Jurkat, Clone E6-1 (cell line): ENCODE measurements at regions not wholly inside any gene's neighbourhood (a gene's known extent, or its start where the extent isn't known, plus 50 kb on each side); places are given as distances from the start of the nearest gene placed in this dataset.
A peak's percentile ranks its signal among the peaks of the same experiment; 100 is the strongest.

ENCODE experiments used
- DNase-seq: peaks from one replicate; pipeline ENCODE4 v3.0.0-alpha.2; 2011; ENCODE audit warnings: low read depth, low spot score
- H3K4me3 ChIP-seq: 2 replicates; pipeline ENCODE4 v1.5.1; 2011; ENCODE audit warnings: mild to moderate bottlenecking, low read length, control low read depth, moderate library complexity

DNA sequence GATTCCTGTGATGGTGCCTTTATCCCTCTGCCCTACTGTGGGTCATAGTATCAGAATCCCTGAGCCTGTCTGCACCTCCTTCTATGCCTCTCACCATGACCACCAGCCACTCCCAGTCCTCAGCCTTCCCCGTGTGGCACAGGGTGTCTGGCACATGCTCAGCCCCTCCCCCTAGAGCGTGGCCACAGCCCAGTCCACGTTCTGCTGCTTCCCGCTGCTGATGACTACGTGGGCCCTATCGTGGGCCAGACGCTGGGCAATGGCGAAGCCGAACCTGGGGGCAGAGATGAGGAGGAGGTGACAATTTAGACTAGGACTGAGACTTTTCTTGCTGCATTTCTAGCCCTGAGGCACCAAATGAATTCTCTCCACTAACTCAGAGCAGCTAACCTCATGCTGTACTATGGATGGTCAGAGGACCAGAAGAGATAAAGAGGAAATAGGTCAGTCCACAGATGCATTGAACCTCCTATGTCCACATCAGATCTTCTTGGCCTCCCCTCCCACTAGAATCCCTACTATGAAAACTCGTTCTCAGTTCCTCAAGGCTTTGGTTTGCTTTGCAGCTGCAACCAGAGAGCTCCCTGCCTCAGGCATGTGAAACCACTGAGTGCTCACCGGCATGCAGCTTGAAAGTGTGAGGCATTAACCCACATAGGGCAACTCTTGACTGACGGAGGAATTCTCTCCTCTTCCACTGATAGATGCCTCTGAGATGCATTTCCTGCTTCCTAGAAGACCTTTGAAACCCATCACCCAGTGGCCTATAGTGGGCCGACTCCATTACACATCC is 126.3 kb upstream of the DHRS4 start:
- H3K4me3 ChIP-seq: no peak overlapping the region
- no peak for DNase-seq

DNA sequence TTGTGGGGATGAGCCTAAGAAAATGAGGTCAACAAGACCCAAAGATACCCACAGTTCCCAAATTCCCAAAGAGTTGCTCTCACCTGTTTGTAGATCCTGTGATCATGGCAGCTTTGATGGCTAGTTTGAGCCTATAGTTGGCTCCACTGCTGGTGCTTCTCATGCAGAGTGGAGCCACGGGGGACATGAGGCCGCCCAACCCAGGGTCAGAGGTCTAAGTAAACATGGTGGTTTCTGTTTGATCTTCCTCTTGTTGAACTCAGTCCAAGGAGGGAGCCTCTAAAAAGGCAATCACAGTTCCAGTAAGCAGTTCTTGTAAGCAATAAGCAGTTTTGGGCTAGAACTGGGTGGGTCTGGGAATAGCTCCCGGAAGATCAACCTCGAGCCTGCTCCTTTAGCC is 125.6 kb upstream of the DHRS4 start:
- H3K4me3 ChIP-seq: no peak overlapping the region
- DNase-seq: no peak

DNA sequence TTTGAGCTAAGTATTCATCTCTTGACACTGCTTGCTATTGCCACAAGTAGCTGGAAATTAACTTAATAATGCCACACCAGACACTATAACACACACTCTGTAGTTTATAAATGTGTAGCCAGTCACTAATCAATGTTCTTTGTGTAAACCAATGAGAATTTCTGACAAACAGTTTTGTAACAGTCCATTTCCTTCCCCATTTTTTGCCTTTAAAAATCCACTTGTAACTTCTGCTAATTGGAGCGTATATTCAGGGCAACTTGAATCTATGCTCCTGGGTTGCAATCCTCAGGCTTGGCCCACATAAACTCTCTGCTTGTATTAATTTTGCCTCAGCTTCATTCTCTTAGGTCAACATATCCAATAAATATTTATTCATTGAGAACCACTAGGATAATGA is 125.0 kb upstream of the DHRS4 start:
- H3K4me3 ChIP-seq: no peak overlapping the region
- no peak for DNase-seq

DNA sequence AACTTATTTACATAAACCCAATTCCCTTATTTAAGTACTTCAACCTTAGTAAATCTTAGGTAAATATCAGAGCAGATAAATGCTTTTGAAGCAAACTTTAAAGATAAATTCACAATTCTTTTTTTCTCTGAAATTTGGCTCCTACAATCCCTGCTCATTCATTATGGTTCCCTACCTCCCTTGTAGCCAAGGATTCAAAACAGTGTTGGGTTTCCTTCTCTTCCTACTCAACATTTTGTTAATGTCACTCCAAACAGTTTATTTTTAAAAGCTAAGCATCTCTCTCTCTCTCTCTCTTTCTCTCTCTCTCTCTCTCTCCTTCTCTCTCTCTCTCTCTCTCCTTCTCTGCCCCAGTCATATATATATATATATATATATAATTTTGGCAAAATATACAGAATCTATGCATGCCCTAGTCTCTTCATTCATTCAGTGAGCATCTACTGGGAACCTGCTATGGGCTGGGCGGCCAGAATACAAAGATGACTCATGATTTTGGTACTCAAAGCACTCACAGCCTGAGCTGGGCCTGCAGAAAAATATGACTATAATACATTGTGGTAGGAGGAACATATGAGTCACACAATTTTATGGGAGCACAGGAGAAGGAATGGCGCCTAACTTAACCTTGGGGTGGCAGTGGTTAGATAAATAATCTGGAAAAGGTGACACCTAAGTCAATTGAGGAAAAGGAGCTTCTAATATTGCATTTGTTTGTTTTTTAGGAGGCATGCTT is 123.7 kb upstream of the DHRS4 start:
- no peak for DNase-seq
- H3K4me3 ChIP-seq: no peak overlapping the region

DNA sequence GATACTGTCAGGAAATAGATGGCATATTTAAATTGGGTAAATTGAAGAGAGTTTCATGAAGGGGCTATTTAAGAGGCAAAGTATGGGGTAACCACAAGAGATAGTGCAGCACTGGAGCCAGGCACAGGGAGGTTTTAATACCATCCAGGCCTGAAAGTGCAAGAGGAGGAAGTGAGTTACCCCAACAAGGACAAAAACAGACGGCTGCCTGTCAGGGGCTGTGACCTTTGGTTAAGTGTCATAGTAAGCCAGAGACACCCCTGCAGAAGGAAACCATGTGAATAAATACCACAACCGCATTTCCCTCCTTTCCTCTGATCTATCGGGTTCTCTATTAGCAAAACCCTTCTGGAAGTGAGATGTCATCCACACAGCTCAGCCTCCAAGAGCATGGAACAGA is 122.0 kb upstream of the DHRS4 start:
- DNase-seq: peak; percentile 45
- H3K4me3 ChIP-seq: no peak overlapping the region

DNA sequence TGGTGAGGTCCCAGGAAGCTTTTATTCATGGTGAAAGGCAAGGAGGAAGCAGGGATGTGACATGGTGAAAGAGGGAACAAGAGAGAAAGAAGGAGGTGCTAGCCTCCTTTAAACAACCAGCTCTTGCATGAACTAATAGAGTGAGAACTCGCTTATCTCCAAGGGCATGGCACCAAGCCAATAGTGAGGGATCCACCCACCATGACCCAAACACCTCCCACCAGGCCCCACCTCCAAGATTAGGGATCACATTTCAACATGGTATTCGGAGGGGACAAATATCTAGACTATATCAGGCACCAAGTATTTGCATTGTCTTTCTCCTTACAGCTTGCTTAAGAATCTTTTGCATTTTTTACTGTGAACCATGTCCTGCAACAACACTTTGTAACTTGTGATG is 91.9 kb upstream of the DHRS4 start:
- no peak overlapping the region for H3K4me3 ChIP-seq
- DNase-seq: no peak

DNA sequence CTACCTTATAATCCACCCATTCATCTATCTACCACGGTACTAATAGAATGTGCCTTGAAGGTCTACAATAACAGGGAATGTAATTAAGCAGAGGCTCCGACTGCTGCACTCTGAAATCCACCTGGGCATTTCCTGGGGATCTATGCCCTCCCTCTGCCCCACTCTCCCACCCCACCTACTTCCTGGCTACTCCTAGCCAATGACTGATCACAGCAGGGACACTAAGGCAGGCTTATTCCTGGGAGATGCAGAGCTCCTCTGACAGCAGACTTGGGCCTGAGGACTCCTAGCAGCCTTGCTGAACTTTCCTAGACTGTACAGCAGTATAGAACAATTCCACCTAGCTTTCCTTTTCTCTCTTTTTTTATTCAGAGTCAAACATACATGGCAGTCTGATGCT is 91.1 kb upstream of the DHRS4 start:
- no peak overlapping the region for H3K4me3 ChIP-seq
- no peak for DNase-seq

DNA sequence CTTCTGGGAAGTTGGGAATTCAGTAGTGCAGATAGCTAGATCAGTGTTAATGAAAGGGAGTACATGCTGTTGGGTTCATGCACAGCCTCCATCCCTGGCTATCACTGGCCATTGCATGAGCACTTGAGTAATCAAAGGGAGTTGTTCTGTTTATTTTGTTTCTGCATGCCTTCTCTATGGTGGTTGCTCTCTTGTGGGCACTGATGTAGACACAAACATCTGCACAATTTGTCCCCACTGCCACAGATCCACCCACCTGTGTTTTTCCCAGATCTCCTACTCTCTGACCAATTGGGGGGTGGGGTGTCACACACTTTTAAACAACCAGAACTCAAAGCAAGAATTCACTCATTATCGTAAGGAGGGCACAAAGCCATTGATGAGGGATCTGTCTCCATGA is 89.7 kb upstream of the DHRS4 start:
- no peak overlapping the region for H3K4me3 ChIP-seq
- DNase-seq: no peak

DNA sequence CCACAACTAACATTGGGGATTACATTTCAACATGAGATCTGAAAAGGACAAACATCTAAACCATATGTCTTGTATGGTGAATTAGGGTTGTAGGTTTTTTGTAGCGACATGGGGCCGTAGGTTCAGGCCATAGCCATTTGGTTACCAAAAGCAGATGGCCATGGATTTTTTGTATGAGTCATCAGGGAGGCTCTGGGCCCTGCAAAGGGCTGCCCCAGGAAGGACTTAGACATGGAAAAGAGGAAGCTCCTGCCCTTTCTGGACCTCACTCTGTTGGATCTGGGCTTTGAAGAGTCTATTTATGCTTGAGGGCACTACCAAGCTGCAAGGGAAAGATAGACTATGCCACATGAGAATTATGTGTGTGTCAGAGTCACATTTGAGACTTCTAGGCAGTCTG is 89.3 kb upstream of the DHRS4 start:
- no peak overlapping the region for H3K4me3 ChIP-seq
- no peak for DNase-seq

DNA sequence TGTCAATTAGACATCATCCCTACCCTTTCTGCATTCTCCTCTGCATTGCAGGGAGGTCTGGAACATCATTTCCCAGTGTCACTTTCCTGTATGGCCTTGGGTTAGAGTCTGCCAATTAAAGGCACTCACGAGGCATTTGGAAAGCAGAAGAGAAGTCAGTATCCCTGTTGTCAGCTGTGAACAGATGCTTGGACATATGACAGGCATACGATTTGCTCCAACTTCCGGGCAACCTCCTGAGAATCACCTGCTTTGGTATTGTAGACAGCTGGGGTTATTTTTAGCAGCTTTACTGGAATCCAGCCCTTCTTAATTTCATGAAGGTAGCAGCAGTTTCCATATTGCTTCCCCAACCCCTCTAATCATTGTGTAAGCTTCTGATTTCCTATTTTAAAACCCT is 88.7 kb upstream of the DHRS4 start:
- H3K4me3 ChIP-seq: no peak overlapping the region
- DNase-seq: no peak

DNA sequence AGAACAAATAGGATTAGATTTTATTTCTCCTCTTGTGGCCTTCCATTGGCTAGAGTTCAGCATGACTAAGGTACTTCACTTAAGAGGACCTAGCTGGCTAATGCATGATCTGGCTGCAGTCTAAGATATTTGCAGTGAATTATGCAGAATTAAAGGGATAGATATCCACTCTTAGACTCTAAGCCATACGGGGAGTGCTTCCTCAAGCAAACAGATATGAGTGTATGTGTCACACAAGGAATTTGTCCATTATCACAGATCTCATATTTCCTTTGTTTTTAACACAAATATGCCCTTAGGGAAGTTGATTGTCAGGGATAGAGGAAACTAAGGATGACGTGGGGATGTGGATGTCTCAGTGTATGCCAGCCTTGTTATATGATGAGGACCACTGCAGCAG is 88.1 kb upstream of the DHRS4 start:
- no peak for DNase-seq
- H3K4me3 ChIP-seq: no peak overlapping the region

DNA sequence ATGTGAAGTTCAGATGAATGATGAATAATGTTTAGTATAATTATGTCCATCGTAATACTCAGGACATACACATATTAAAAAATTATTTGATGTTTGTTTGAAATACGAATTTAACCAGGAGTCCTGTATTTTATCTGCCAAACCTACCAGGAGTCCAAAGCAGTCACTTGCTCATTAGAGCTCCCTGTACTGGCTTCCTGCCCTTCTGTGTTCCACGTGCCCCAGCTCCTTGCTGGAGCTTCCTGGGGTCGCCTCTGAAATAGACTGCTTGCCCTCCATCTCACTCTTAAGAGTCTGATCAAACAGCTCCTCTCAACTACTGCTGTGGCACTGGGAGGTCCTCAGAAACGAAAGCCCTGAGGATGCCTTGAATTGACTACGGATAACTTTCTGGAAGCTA is 87.3 kb upstream of the DHRS4 start:
- H3K4me3 ChIP-seq: no peak overlapping the region
- no peak for DNase-seq

DNA sequence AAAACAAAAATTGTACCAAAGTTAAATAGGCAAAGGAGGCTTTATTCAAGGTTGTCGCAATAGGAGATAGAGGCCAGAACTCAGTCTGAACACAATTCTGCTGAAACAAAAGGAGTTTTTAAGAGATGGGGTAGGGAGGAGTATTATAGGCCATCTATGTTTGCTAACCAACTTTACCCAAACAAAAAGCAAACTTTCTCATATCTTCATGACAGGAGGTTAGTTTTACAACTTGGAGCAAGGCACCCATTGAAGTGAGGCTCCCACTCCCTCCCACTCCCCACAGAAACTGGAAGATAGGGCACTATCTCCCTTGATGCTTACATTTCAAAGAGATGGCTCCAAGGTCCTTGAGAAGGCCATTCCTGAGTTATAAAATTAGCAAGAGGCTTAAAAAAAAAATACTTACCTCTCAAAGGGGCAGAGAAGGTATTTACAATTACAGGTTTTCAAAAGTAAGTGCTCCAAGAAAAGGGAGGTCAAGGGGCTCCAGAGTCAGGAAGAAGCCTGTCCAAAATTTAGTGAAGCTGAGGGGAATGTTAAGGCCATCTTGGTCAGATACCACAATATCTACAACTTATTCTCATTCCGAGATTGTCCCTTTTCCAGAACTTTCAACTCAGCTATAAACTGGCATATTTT is 84.4 kb upstream of the DHRS4 start:
- no peak overlapping the region for H3K4me3 ChIP-seq
- no peak for DNase-seq

DNA sequence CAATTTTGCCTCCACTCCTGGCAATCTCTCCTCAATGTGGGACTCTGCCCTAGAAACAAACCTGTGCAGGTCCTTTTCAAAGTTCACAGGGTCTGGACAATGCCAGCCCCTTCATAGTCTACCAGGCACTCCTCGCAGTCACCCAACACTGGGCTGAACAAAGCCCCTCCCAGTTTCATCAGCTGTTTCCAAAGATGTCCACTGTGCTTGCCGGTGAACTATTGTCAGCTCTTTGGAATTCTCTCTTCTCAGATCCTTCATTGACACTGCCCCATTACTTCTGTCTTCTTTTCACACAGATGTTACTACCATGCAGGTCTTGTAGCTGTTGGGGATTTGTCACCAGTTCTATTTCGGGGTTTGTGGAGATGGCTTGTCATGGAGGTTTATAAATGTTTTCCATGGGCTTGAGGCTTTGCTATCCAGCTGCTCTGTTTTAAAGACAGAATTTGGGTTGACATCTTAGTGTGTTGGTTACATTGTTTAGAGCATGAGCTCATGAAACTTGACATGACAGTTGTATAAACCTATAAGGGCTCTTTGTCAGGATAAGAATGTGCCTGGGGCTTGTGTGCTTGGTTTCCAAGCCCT is 77.3 kb upstream of the DHRS4 start:
- no peak for DNase-seq
- no peak overlapping the region for H3K4me3 ChIP-seq

DNA sequence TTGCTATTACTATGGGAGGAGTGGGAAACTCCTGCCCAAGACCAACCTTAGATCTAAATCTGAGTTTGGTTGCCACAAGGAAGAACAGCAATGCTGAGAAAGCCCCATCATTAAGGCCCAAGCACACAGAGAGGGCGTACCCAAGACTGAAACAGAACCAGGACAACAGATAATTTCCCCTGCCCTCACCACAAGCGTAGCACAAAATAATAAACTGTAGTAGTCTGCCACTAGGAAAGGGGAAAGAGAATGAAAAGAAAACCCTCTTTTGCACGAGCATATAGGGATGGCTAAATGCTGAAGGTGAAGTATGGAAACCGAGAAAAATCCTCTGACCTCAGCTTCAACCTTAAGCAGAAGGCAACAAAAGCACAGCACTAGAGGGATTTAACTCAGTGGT is 76.5 kb upstream of the DHRS4 start:
- no peak overlapping the region for H3K4me3 ChIP-seq
- no peak for DNase-seq

DNA sequence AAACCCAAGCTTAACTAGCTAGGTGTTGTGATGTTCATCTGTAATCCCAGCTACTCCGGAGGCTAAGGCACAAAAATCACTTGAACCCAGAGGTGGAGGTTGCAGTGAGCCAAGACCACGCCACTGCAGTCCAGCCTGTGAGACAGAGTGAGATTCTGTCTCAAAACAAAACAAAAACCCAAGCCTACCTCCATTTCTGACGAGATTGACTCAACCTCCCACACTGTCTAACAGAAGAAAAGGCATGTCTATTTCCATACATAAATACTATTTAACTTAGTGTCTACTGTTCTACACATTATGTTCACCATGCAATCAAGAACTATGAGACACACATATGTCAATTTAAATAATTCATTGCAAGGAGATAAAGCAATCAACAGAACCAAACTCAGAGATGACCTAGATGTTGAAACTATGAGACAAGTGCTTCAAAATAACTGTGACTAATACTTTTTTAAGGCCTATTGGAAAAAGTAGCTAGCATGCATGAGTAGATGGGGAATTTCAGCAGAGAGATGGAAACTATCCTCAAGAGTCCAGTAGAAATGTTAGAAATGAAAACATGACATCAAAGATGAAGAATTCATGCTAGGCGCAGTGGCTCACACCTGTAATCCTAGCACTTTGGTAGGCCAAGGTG is 75.9 kb upstream of the DHRS4 start:
- no peak overlapping the region for H3K4me3 ChIP-seq
- no peak for DNase-seq

DNA sequence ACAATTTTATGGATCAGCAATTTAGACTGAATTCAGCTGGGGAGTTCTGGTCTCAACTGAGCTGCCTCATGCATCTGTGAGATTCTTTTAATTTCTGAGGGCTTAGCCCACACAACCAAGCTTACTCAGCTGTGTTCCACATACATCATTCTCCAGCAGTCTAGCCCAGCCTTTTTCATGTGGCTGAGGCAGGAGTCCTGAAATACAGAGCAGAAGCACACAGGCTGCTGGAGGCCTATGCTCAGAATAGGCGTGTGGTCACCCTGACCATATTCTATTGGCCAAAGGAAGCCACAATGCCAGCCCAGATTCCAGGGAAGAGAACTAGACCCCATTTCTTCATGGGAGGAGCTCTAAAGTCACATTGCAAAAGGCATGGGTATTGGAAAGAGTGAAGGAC is 72.3 kb upstream of the DHRS4 start:
- no peak for DNase-seq
- H3K4me3 ChIP-seq: no peak overlapping the region

DNA sequence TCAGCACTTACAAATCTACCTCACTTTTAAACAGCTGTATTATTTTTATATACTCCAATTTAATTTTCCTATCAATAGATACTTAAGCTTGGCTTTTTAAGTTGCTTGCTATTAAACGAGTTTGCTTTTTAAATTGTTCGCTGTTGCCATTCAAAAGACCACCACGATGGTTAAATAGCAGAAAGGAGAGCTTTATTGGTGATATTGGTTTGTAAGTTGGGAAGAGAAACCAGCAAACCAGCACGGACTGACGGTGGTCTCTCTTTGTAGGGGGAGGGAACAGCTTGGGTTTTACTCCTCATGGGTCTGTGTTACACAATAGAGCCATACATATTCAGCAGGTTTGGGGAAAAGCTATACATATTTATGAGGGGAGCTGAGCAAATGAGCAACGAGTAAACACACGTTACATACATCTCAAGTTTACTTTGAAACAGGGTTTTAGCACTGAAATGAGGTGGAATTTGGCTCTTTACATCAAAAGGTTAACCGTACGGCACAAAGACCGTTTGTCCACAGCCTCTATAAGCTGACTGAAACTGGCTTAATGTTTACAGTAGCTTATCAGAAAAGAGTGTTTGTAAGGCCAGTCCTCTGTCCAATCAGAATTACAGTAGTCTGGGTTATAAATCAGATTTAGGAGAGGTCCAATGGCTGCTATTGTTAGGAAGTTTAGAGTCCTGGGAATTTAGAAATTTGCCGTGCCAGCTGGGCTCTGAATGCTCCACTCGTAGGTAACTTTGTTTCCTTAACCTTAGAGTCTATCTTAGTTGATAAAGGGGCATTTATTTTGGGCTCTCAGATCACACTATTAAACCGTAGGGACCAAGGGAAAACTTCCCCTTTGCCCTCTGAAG is 69.7 kb upstream of the DHRS4 start:
- DNase-seq: no peak
- H3K4me3 ChIP-seq: no peak overlapping the region

DNA sequence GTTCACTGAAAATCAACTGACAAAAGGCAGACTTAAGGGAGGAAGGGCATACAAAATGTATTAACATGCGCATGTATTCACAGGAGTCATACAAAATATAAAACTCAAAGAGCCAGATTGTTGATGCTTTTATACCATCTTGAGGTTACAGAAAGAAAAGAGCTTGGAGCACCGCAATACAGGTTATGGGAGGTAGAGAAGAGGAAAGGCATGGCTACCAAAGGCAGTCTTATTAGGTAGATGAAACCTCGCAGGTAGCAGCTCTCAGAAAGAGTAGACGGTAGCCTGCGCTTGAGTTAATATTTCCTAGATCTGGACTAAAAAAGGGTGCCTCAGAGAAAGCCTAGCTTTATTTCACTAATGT is 69.0 kb upstream of the DHRS4 start:
- DNase-seq: no peak
- no peak overlapping the region for H3K4me3 ChIP-seq
